K562 (cell line): ENCODE measurements at regions not wholly inside any gene's neighbourhood (a gene's known extent, or its start where the extent isn't known, plus 50 kb on each side); places are given as distances from the start of the nearest gene placed in this dataset.

Source experiments
- ATAC-seq: fragments of 200-7000 bp; cut with Tn5 transposase; 3 replicates; pipeline ENCODE4 v1.9.1; 2020; ENCODE audit warnings: moderate library complexity
- BruUV-seq: library from RNA; stranded (reverse); fragments of 400-500 nt; replicated peaks from 2 replicates; lab custom pipeline; 2021; lab: Mats Ljungman, UMichigan
- CTCF ChIA-PET: fragments of 300-600 bp; formaldehyde crosslinking; extraction: SDS; loops from one replicate; lab custom pipeline; 2021; ENCODE audit warnings: low intra/inter-chr PET ratio; lab: Yijun Ruan, JAX
- POLR2A ChIA-PET: fragments of 300-600, 350-650 bp; sonication (Branson Sonifier 250); formaldehyde crosslinking; extraction: SDS; loops from one replicate; lab custom pipeline; 2021; ENCODE audit warnings: antibody characterized with exemption, inconsistent platforms; lab: Yijun Ruan, JAX
- DNase-seq, 4 experiments: peaks; one replicate each; pipeline versions ENCODE4 v3.0.0 to v3.0.0-alpha.2; 2011 to 2018; ENCODE audit warnings: low spot score in 3 of 4, mixed read lengths in 3 of 4; ENCODE audit errors: extremely low read depth in 1 of 4
- FAIRE-seq: peaks from 2 replicates; lab custom pipeline; 2011; peaks lifted over from hg19 to GRCh38; lab: Jason Lieb, UNC
- H2AFZ ChIP-seq: 2 replicates; pipeline ENCODE4 v1.6.0; 2011; ENCODE audit warnings: low read depth, low read length, control low read depth, inconsistent platforms
- H3K27ac ChIP-seq: fragments of 200-600 bp; 3 replicates; pipeline ENCODE4 v1.8.0; 2011; ENCODE audit warnings: low read depth, mild to moderate bottlenecking, control low read depth, inconsistent platforms, low read length, moderate library complexity, mixed read lengths; ENCODE audit errors: extremely low read depth
- H3K27me3 ChIP-seq, 2 experiments: fragments of 300-600 bp in 1 of 2; 2 replicates in 1 of 2; 3 replicates in 1 of 2; pipeline versions ENCODE4 v1.6.0 to v1.8.0; 2011; ENCODE audit warnings: inconsistent platforms in 2 of 2, low read length in 2 of 2, mild to moderate bottlenecking in 1 of 2, mixed read lengths in 1 of 2, moderate library complexity in 1 of 2; ENCODE audit not compliant: control insufficient read depth in 2 of 2, insufficient read depth in 2 of 2
- H3K36me3 ChIP-seq: fragments of 300-600 bp; 3 replicates; pipeline ENCODE4 v1.8.0; 2011; ENCODE audit warnings: mild to moderate bottlenecking, low read length, inconsistent platforms; ENCODE audit not compliant: control insufficient read depth, insufficient read depth
- H3K4me1 ChIP-seq, 2 experiments: fragments of 200-600 bp in 1 of 2; replicated peaks in 1 of 2; 2 replicates in 1 of 2; 3 replicates in 1 of 2; pipeline versions ENCODE4 v1.5.1 to v1.8.0; 2011; ENCODE audit warnings: inconsistent platforms in 2 of 2, low read length in 2 of 2, mild to moderate bottlenecking in 1 of 2, mixed read lengths in 1 of 2, moderate library complexity in 1 of 2; ENCODE audit not compliant: control insufficient read depth in 2 of 2, insufficient read depth in 2 of 2
- H3K4me2 ChIP-seq: 2 replicates; pipeline ENCODE4 v1.6.1; 2011; ENCODE audit warnings: low read length, control low read depth, inconsistent platforms, mixed read lengths; ENCODE audit not compliant: insufficient read depth
- H3K4me3 ChIP-seq: fragments of 200-600 bp; sonication (generic), shearing (Covaris generic); 2 replicates; pipeline ENCODE4 v1.5.1; 2016; ENCODE audit warnings: control low read depth, inconsistent platforms
- H3K79me2 ChIP-seq: fragments of 200-600 bp; 3 replicates; pipeline ENCODE4 v1.8.0; 2011; ENCODE audit warnings: low read length, inconsistent platforms; ENCODE audit not compliant: control insufficient read depth, insufficient read depth
- H3K9ac ChIP-seq, 2 experiments: 2 replicates each; pipeline versions ENCODE4 v1.6.0 to v1.6.1; 2011; ENCODE audit warnings: low read depth in 2 of 2, low read length in 2 of 2, control low read depth in 1 of 2, inconsistent platforms in 1 of 2, mild to moderate bottlenecking in 1 of 2, mixed read lengths in 1 of 2; ENCODE audit not compliant: insufficient read depth in 1 of 2
- H3K9me1 ChIP-seq: one replicate; pipeline ENCODE4 v1.6.0; 2011; ENCODE audit warnings: inconsistent platforms, mild to moderate bottlenecking, low read length, moderate library complexity; ENCODE audit not compliant: control insufficient read depth, insufficient read depth
- H3K9me3 ChIP-seq: replicated peaks from 2 replicates; pipeline ENCODE4 v1.5.1; 2011; ENCODE audit warnings: low read depth, low read length, inconsistent platforms; ENCODE audit not compliant: control insufficient read depth, insufficient read depth
- H4K20me1 ChIP-seq: replicated peaks from 2 replicates; pipeline ENCODE4 v1.6.1; 2011; ENCODE audit warnings: low read length, inconsistent platforms, mixed read lengths; ENCODE audit not compliant: control insufficient read depth, insufficient read depth
- BMI1 ChIP-seq: fragments of 150-350 bp; IDR thresholded peaks from 2 replicates; pipeline ENCODE4 v1.6.1; 2014; ENCODE audit warnings: low read length
- CBFA2T2 ChIP-seq: fragments of 450-650 bp; conservative IDR thresholded peaks from 2 replicates; pipeline ENCODE4 v1.6.1; 2017; ENCODE audit warnings: mild to moderate bottlenecking
- CBFA2T3 ChIP-seq: fragments of 450-650 bp; IDR thresholded peaks from 2 replicates; pipeline ENCODE4 v1.6.1; 2017
- FUS ChIP-seq: fragments of 200-400 bp; formaldehyde crosslinking; optimal IDR thresholded peaks from 2 replicates; pipeline ENCODE3; 2017; ENCODE audit warnings: low read depth, low read length
- GABPB1 ChIP-seq: sonication (generic); formaldehyde crosslinking; IDR thresholded peaks from 2 replicates; pipeline ENCODE4 v1.8.0; 2022; ENCODE audit warnings: mild to moderate bottlenecking, missing genetic modification reagents
- MEF2A ChIP-seq: IDR thresholded peaks from 2 replicates; pipeline ENCODE4 v1.6.1; 2011; ENCODE audit warnings: low read depth, mild to moderate bottlenecking, low read length, moderate library complexity; ENCODE audit not compliant: control insufficient read depth
- SAP30 ChIP-seq: fragments of 200-600 bp; sonication (generic); IDR thresholded peaks from 2 replicates; pipeline ENCODE4 v1.6.1; 2012; ENCODE audit warnings: borderline replicate concordance, low read depth, mild to moderate bottlenecking, moderate library complexity, low read length, control low read depth, inconsistent platforms; ENCODE audit not compliant: insufficient read depth, poor library complexity, severe bottlenecking
- WGBS: fragments of 100-300 bp; shearing (Covaris generic); methylation state at CpG from one replicate; pipeline ENCODE4 v1.1.6; 2016; ENCODE audit warnings: low coverage, mixed read lengths; ENCODE audit not compliant: insufficient coverage; ENCODE audit errors: missing lambda C conversion rate; 5-methylcytosine and 5-hydroxymethylcytosine counted together
- in situ Hi-C: fragments of 300-500 bp; cut with MboI; formaldehyde crosslinking; loops from 4 replicates; pipeline ENCODE4 v1.15.0; 2018; ENCODE audit warnings: inconsistent platforms, mixed read lengths
- intact Hi-C: fragments of 100-400 bp; cut with micrococcal nuclease; formaldehyde crosslinking; loops from 2 replicates; pipeline ENCODE4 v1.14.2; 2022
- TF ChIP-seq, protein P1 (sequence below): fragments of 250-450 bp; sonication (Bioruptor Pico); IDR thresholded peaks from 2 replicates; pipeline ENCODE4 v1.8.0; 2022; ENCODE audit warnings: moderate library complexity, mild to moderate bottlenecking, inconsistent platforms

DNA sequence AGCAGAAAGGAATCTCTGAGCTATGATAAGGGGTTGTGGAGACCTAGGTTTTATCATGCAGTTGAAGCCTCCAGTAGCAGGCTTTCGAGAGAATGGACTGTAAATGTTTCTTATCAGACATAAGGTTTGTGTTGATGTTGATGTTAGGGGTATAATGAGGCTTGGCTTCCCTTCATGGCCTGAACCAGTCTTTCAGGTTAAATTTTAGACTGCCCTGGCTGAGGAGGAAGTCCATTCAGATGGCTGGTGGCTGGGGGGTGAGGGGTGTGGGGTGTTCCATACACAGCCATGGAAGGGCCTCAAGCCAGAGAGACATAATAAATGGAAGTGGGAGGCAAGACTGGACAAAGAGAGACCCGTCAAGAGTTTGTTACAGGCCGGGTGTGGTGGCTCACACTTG, 65.1 kb downstream of the IRF2BPL start:
- TF ChIP-seq, protein P1, sequence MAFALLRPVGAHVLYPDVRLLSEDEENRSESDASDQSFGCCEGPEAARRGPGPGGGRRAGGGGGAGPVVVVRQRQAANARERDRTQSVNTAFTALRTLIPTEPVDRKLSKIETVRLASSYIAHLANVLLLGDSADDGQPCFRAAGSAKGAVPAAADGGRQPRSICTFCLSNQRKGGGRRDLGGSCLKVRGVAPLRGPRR (CRISPR knock-in tag) = no peak
- TF ChIP-seq CBFA2T3 = peak; percentile 36; the same call in 1 of the 2 replicates
- TF ChIP-seq CBFA2T2 = peak; percentile 12; the same call in 1 of the 2 replicates
- no peak for TF ChIP-seq GABPB1 (CRISPR knock-in tag)
- no peak for TF ChIP-seq FUS
- TF ChIP-seq MEF2A = no peak
- TF ChIP-seq BMI1 = no peak
- TF ChIP-seq SAP30 = no peak
- Histone ChIP-seq H3K79me2 (no peaks in the 10 kb centered on the region), H3K9me1 (no peaks in the 10 kb centered on the region), H3K4me2 (no peak overlapping the region), H3K27me3 (no peaks in the 10 kb centered on the region), H3K4me1 (peaks cover 37 to 39% of the 10 kb centered on the region in 2 experiments), H2AFZ (no peak overlapping the region), H3K4me3 (no peak overlapping the region), H3K9me3 (no peaks in the 10 kb centered on the region), H3K9ac (no peak overlapping the region), H3K36me3 (no peaks in the 10 kb centered on the region), H4K20me1 (no peaks in the 10 kb centered on the region), H3K27ac (peak overlapping the region; percentile 54; the same call in 1 of the 3 replicates)
- FAIRE-seq (no peak), ATAC-seq (no peak), DNase-seq (peak in 1 of 4 experiments; percentile 24)
- POLR2A ChIA-PET = interaction anchor here (0.9 kb wide), 1 partner anchor 37 kb away, joined by 4 read pairs; no protein-coding TSS in a partner anchor
- intact Hi-C loops = loop anchor here (5.0 kb wide), 2 partner anchors 64 to 79 kb away; partner anchors contain the start of gene IRF2BPL
- CTCF ChIA-PET = interaction anchor here (0.6 kb wide), 1 partner anchor 50 kb away, joined by 5 read pairs; no protein-coding TSS in a partner anchor
- BruUV-seq = no TSS peak
- 20% methylated on average over 3 of the region's 3 CpGs for WGBS
- in situ Hi-C loops = no loop called here
